K562 (cell line): ENCODE measurements at regions not wholly inside any gene's neighbourhood (a gene's known extent, or its start where the extent isn't known, plus 50 kb on each side); places are given as distances from the start of the nearest gene placed in this dataset.

Source experiments
- HNRNPLL ChIP-seq: fragments of 200-400 bp; formaldehyde crosslinking; IDR thresholded peaks from 2 replicates; pipeline ENCODE4 v1.6.1; 2017; ENCODE audit warnings: low read length, low read depth, mild to moderate bottlenecking; ENCODE audit not compliant: poor library complexity, severe bottlenecking
- MLLT1 ChIP-seq, 2 experiments: fragments of 450-650 bp; IDR thresholded peaks; 2 replicates each; pipeline ENCODE4 v1.6.1; 2016
- NR2C2 ChIP-seq, 2 experiments: fragments of 200-800 bp in 1 of 2; sonication (Bioruptor generic) in 1 of 2; sonication (generic) in 1 of 2; formaldehyde crosslinking in 1 of 2; IDR thresholded peaks; 2 replicates each; pipeline versions ENCODE4 v1.6.1 to v1.8.0; 2016 to 2022; ENCODE audit warnings: mild to moderate bottlenecking in 1 of 2, missing compliant biosample characterization in 1 of 2, missing genetic modification characterization in 1 of 2, missing genetic modification reagents in 1 of 2
- PHF21A ChIP-seq: fragments of 450-650 bp; IDR thresholded peaks from 2 replicates; pipeline ENCODE4 v1.6.1; 2017; ENCODE audit warnings: low read depth, borderline replicate concordance
- PML ChIP-seq: IDR thresholded peaks from 2 replicates; pipeline ENCODE4 v1.6.1; 2012; ENCODE audit warnings: low read length, inconsistent platforms
- RCOR1 ChIP-seq, 2 experiments: IDR thresholded peaks; 2 replicates each; pipeline ENCODE4 v1.6.1; 2012; ENCODE audit warnings: low read depth in 2 of 2, low read length in 2 of 2, borderline replicate concordance in 1 of 2, improper control_type of control experiment in 1 of 2
- STAG1 ChIP-seq: sonication (generic); formaldehyde crosslinking; IDR thresholded peaks from 2 replicates; pipeline ENCODE4 v1.5.0; 2020; ENCODE audit warnings: missing genetic modification reagents, borderline replicate concordance
- ZC3H4 ChIP-seq: sonication (generic); formaldehyde crosslinking; IDR thresholded peaks from 2 replicates; pipeline ENCODE4 v1.9.0; 2021; ENCODE audit warnings: missing genetic modification reagents, borderline replicate concordance
- ZNF766 ChIP-seq: fragments of 200-800 bp; sonication (Bioruptor generic); conservative IDR thresholded peaks from 2 replicates; pipeline ENCODE4 v1.6.1; 2016; ENCODE audit warnings: missing genetic modification characterization, missing compliant biosample characterization
- TF ChIP-seq, protein P1 (sequence below), 2 experiments: fragments of 450-650 bp; IDR thresholded peaks; 2 replicates each; pipeline ENCODE4 v1.6.1; 2016; ENCODE audit warnings: mild to moderate bottlenecking in 2 of 2, borderline replicate concordance in 1 of 2, low read depth in 1 of 2, moderate library complexity in 1 of 2

DNA sequence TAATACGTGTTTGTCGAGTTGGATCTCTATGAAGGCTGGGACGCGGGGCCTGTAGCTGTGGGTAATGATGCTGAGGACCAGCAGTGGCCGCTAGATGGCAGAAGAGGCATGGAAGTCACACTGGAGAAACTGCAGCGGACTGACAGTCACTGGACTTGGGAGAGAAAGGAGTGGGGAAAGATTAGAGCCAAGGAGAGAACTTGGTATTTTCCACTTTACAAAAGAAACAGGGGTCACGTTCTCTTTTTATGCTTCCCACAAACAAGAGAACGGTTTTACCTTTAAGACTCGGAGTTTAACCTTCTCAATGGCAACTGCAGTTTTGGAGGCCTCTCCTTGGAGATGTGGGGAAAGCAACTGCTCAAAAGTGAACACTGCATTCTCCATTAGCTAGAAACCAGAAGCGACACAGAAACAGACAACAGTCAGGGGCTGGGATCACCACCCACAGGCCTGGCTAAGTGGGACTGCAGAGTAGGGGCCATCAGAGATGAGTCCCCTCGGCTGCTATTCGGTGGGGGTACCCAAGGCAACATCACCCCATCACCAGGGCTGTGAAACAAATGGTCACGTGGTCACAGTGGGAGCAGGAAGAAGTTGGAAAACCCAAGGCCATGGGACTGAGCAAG is 51.1 kb upstream of the EDEM3 start (continued):
- TF ChIP-seq, protein P1, sequence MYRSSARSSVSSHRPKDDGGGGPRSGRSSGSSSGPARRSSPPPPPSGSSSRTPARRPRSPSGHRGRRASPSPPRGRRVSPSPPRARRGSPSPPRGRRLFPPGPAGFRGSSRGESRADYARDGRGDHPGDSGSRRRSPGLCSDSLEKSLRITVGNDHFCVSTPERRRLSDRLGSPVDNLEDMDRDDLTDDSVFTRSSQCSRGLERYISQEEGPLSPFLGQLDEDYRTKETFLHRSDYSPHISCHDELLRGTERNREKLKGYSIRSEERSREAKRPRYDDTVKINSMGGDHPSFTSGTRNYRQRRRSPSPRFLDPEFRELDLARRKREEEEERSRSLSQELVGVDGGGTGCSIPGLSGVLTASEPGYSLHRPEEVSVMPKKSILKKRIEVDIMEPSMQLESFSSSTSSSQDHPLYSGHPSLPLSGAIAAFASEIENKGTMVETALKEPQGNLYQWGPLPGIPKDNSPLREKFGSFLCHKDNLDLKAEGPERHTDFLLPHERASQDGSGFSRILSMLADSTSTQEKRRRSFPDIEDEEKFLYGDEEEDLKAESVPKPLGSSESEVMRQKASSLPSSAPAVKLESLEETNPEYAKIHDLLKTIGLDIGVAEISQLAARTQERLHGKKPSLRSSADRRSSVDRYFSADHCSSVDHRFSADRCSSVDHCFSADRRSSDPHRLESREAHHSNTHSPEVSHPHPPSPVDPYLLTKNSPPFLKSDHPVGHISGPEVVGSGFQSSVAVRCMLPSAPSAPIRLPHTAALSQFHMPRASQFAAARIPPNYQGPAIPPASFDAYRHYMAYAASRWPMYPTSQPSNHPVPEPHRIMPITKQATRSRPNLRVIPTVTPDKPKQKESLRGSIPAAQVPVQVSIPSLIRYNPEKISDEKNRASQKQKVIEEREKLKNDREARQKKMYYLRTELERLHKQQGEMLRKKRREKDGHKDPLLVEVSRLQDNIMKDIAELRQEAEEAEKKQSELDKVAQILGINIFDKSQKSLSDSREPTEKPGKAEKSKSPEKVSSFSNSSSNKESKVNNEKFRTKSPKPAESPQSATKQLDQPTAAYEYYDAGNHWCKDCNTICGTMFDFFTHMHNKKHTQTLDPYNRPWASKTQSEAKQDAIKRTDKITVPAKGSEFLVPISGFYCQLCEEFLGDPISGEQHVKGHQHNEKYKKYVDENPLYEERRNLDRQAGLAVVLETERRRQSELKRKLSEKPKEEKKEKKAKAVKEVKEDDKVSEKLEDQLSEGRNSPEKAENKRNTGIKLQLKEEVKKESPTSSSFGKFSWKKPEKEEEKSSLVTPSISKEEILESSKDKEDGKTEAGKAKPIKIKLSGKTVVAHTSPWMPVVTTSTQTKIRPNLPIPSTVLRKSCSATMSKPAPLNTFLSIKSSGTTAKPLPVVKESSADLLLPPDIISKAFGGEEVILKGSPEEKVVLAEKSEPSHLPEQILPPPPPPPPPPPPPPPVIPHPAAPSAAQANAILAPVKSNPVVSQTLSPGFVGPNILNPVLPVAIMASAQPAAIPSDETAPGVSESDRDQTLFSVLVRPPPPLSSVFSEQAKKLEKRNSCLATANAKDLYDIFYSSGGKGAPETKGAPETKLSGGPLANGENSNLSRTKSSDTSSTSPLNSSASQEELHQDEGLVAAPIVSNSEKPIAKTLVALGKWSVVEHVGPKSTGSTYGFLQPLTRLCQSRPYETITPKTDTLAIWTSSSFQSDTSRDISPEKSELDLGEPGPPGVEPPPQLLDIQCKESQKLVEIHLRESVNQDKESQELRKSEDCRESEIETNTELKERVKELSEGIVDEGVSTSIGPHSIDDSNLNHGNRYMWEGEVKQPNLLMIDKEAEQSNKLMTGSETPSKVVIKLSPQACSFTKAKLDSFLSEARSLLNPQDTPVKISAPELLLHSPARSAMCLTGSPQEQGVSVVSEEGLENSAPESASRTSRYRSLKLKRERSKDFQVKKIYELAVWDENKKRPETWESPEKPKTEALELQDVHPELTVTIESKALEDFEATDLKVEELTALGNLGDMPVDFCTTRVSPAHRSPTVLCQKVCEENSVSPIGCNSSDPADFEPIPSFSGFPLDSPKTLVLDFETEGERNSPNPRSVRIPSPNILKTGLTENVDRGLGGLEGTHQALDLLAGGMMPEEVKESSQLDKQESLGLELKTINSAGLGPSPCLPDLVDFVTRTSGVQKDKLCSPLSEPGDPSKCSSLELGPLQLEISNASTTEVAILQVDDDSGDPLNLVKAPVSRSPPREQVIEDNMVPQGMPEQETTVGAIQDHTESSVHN (IDR thresholded peaks at IDR 0.05; ENCODE audit: borderline replicate concordance in 1 of 2, low read depth in 1 of 2), result no peak
- no peak for TF ChIP-seq ZC3H4 (CRISPR knock-in tag)
- TF ChIP-seq HNRNPLL, result no peak
- no peak for TF ChIP-seq NR2C2 (CRISPR knock-in tag; IDR thresholded peaks at IDR 0.05)
- TF ChIP-seq NR2C2 (tag; IDR thresholded peaks at IDR 0.05), result no peak
- peak; percentile 90; the same call in 1 of the 2 replicates for TF ChIP-seq STAG1 (CRISPR knock-in tag)
- no peak for TF ChIP-seq PML
- TF ChIP-seq ZNF766 (CRISPR knock-in tag), result no peak
- TF ChIP-seq RCOR1 (IDR thresholded peaks at IDR 0.05; ENCODE audit: borderline replicate concordance in 1 of 2, low read depth in 2 of 2, low read length in 2 of 2), result peak in 1 of 2 experiments; percentile 57; a peak in 1 of 4 replicates
- TF ChIP-seq PHF21A, result no peak
- TF ChIP-seq MLLT1 (IDR thresholded peaks at IDR 0.05), result peak in 1 of 2 experiments; percentile 60; a peak in 1 of 4 replicates
